B cell (primary cell): ENCODE measurements at regions not wholly inside any gene's neighbourhood (a gene's known extent, or its start where the extent isn't known, plus 50 kb on each side); places are given as distances from the start of the nearest gene placed in this dataset.

Source experiments
- ATAC-seq: fragments of 200-7000 bp; cut with Tn5 transposase; one replicate; pipeline ENCODE4 v1.10.0; 2021; ENCODE audit warnings: low read depth, mild to moderate bottlenecking, moderate number of reproducible peaks, moderate library complexity
- CTCF ChIA-PET: fragments of 350-600 bp; sonication (Branson Sonifier 250); formaldehyde crosslinking; loops from one replicate; lab custom pipeline; 2021; ENCODE audit warnings: antibody characterized with exemption, inconsistent platforms; lab: Charles Lee
- POLR2A ChIA-PET: fragments of 350-600 bp; sonication (Branson Sonifier 250); formaldehyde crosslinking; loops from one replicate; lab custom pipeline; 2021; ENCODE audit warnings: antibody characterized with exemption; lab: Charles Lee
- DNase-seq: peaks from one replicate; pipeline ENCODE4 v3.0.0; 2013
- H2AFZ ChIP-seq: 2 replicates; pipeline ENCODE4 v1.6.1; 2012; ENCODE audit warnings: mild to moderate bottlenecking, low read depth, low read length; ENCODE audit not compliant: insufficient read depth, poor library complexity, severe bottlenecking
- H3K27ac ChIP-seq, 2 donors: 1 replicate in 1 of 2; 2 replicates in 1 of 2; pipeline ENCODE4 v1.5.1; 2012 to 2013; ENCODE audit warnings: low read length in 2 of 2, mild to moderate bottlenecking in 2 of 2, moderate library complexity in 1 of 2
- H3K27me3 ChIP-seq, 4 experiments: fragments of 200-600 bp in 1 of 4; sonication (generic) in 1 of 4; replicated peaks in 1 of 4; 1 replicate in 2 of 4; 2 replicates in 2 of 4; pipeline versions ENCODE4 v1.6.1 to v1.7.0; 2013 to 2016; ENCODE audit warnings: low read length in 3 of 4, mild to moderate bottlenecking in 2 of 4, mixed read lengths in 1 of 4, moderate library complexity in 1 of 4; ENCODE audit not compliant: insufficient read depth in 4 of 4, control insufficient read depth in 3 of 4; ENCODE audit errors: control extremely low read depth in 1 of 4
- H3K36me3 ChIP-seq, 2 experiments: replicated peaks in 1 of 2; 1 replicate in 1 of 2; 2 replicates in 1 of 2; pipeline versions ENCODE4 v1.6.1 to v1.7.1; 2013; ENCODE audit warnings: low read length in 1 of 2; ENCODE audit not compliant: insufficient read depth in 2 of 2, control insufficient read depth in 1 of 2; ENCODE audit errors: control extremely low read depth in 1 of 2, extremely low read depth in 1 of 2
- H3K4me1 ChIP-seq, 2 donors: fragments of 200-600 bp in 1 of 2; sonication (generic) in 1 of 2; 1 replicate in 1 of 2; 2 replicates in 1 of 2; pipeline versions ENCODE4 v1.5.1 to v1.6.1; 2013 to 2017; ENCODE audit warnings: low read length in 2 of 2; ENCODE audit not compliant: control insufficient read depth in 2 of 2, insufficient read depth in 2 of 2
- H3K4me2 ChIP-seq: replicated peaks from 2 replicates; pipeline ENCODE3; 2012; ENCODE audit warnings: mild to moderate bottlenecking, low read depth, low read length; ENCODE audit not compliant: poor library complexity, severe bottlenecking
- H3K4me3 ChIP-seq, 5 experiments: fragments of 200-600 bp in 1 of 5; sonication (generic) in 1 of 5; 1 replicate in 3 of 5; 2 replicates in 2 of 5; pipeline versions ENCODE4 v1.5.1 to v1.7.0; 2011 to 2016; ENCODE audit warnings: low read length in 4 of 5, mild to moderate bottlenecking in 4 of 5, low read depth in 2 of 5, control low read depth in 1 of 5, moderate library complexity in 1 of 5; ENCODE audit not compliant: insufficient read depth in 1 of 5; ENCODE audit errors: control extremely low read depth in 1 of 5, extremely low read depth in 1 of 5
- H3K79me2 ChIP-seq: fragments of 200-600 bp; sonication (generic); one replicate; pipeline ENCODE4 v1.6.0; 2016; ENCODE audit warnings: low read length; ENCODE audit not compliant: control insufficient read depth, insufficient read depth
- H3K9ac ChIP-seq: fragments of 200-600 bp; sonication (generic); 2 replicates; pipeline ENCODE4 v1.6.1; 2017; ENCODE audit warnings: mild to moderate bottlenecking, low read length, moderate library complexity
- H3K9me3 ChIP-seq, 3 donors: one replicate each; pipeline versions ENCODE4 v1.6.1 to v1.7.1; 2013; ENCODE audit warnings: low read length in 2 of 3; ENCODE audit not compliant: control insufficient read depth in 2 of 3, insufficient read depth in 1 of 3; ENCODE audit errors: control extremely low read depth in 1 of 3
- H4K20me1 ChIP-seq: 2 replicates; pipeline ENCODE4 v1.6.0; 2012; ENCODE audit warnings: mild to moderate bottlenecking, low read length; ENCODE audit not compliant: insufficient read depth, control insufficient read depth, poor library complexity, severe bottlenecking
- H3K27ac Mint-ChIP-seq: one replicate; pipeline ENCODE4 v1.8.0; 2021; ENCODE audit warnings: mixed read lengths
- H3K27me3 Mint-ChIP-seq: one replicate; pipeline ENCODE4 v1.8.0; 2021; ENCODE audit warnings: mixed read lengths
- H3K4me1 Mint-ChIP-seq: one replicate; pipeline ENCODE4 v1.8.0; 2021; ENCODE audit warnings: mixed read lengths
- H3K4me3 Mint-ChIP-seq: one replicate; pipeline ENCODE4 v1.8.0; 2021; ENCODE audit warnings: mixed read lengths
- H3K9me3 Mint-ChIP-seq: one replicate; pipeline ENCODE4 v1.8.0; 2022; ENCODE audit warnings: mixed read lengths; ENCODE audit not compliant: insufficient read depth
- CTCF ChIP-seq: fragments of 200-600 bp; IDR thresholded peaks from one replicate; pipeline ENCODE4 v1.8.0; 2022; ENCODE audit warnings: antibody characterized with exemption, mild to moderate bottlenecking
- EZH2 ChIP-seq: IDR thresholded peaks from 2 replicates; pipeline ENCODE4 v1.6.1; 2012; ENCODE audit warnings: borderline replicate concordance, low read depth, mild to moderate bottlenecking, moderate library complexity, low read length; ENCODE audit not compliant: insufficient read depth, poor library complexity, severe bottlenecking
- whole genome bisulfite sequencing: methylation state at CpG from one replicate; pipeline ENCODE4 v1.1.5; 2013; ENCODE audit warnings: missing lambda C conversion rate; ENCODE audit not compliant: insufficient coverage; 5-methylcytosine and 5-hydroxymethylcytosine counted together
- intact Hi-C: fragments of 100-400 bp; cut with micrococcal nuclease; formaldehyde crosslinking; loops from one replicate; pipeline ENCODE4 v1.10.0; 2022

GRCh38 chr6:112636650-112637262, 289.6 kb downstream of the RFPL4B start:
- no peaks in the 10 kb centered on the region for H3K4me1 ChIP-seq
- intact Hi-C loops, result no loop called here
- no peak overlapping the region for H2AFZ ChIP-seq
- H3K4me3 ChIP-seq, result no peak overlapping the region
- no peak overlapping the region for H3K27ac ChIP-seq
- Mint-ChIP-seq H3K9me3 (no peaks in the 10 kb centered on the region), H3K4me3 (no peak overlapping the region), H3K27me3 (peaks cover 4% of the 10 kb centered on the region), H3K27ac (no peak overlapping the region), H3K4me1 (no peaks in the 10 kb centered on the region)
- no peaks in the 10 kb centered on the region for H3K79me2 ChIP-seq
- WGBS, result 100% methylated on average over 1 of the region's 3 CpGs
- H3K9ac ChIP-seq, result no peak overlapping the region
- TF ChIP-seq CTCF (no peak), EZH2 (no peak)
- ChIA-PET CTCF (no interaction called here), POLR2A (no interaction called here)
- no peak overlapping the region for H3K4me2 ChIP-seq
- DNase-seq, result no peak
- H3K27me3 ChIP-seq, result no peaks in the 10 kb centered on the region
- no peaks in the 10 kb centered on the region for H4K20me1 ChIP-seq
- no peaks in the 10 kb centered on the region for H3K36me3 ChIP-seq
- no peaks in the 10 kb centered on the region for H3K9me3 ChIP-seq
- no peak for ATAC-seq

- CTCF ChIA-PET, result no interaction called here
- Histone ChIP-seq H3K9ac (no peak overlapping the region), H3K4me1 (no peaks in the 10 kb centered on the region), H3K4me2 (no peak overlapping the region), H3K27me3 (no peaks in the 10 kb centered on the region), H3K79me2 (no peaks in the 10 kb centered on the region), H3K27ac (no peak overlapping the region), H3K36me3 (no peaks in the 10 kb centered on the region), H2AFZ (no peak overlapping the region), H3K9me3 (no peaks in the 10 kb centered on the region), H4K20me1 (no peaks in the 10 kb centered on the region), H3K4me3 (no peak overlapping the region)
- Mint-ChIP-seq H3K27ac (no peak overlapping the region), H3K4me3 (no peak overlapping the region), H3K4me1 (no peaks in the 10 kb centered on the region), H3K9me3 (no peaks in the 10 kb centered on the region), H3K27me3 (peaks cover 4% of the 10 kb centered on the region)
- TF ChIP-seq EZH2 (no peak), CTCF (no peak)
- DNase-seq, result no peak
- ATAC-seq, result no peak
- intact Hi-C loops, result no loop called here
- POLR2A ChIA-PET, result no interaction called here
Observed at GRCh38 chr6:112639391-112639831, 292.3 kb downstream of the RFPL4B start.
